HEK293T (cell line): ENCODE measurements at regions not wholly inside any gene's neighbourhood (a gene's known extent, or its start where the extent isn't known, plus 50 kb on each side); places are given as distances from the start of the nearest gene placed in this dataset.

ENCODE experiments used
- ARNT ChIP-seq: fragments of 450-650 bp; IDR thresholded peaks from 2 replicates; pipeline ENCODE4 v1.6.1; 2017; ENCODE audit warnings: mild to moderate bottlenecking
- ELF4 ChIP-seq: fragments of 450-650 bp; IDR thresholded peaks from 2 replicates; pipeline ENCODE4 v1.6.1; 2017; ENCODE audit warnings: antibody characterized with exemption
- HDGF ChIP-seq: fragments of 450-650 bp; IDR thresholded peaks from 2 replicates; pipeline ENCODE4 v1.6.1; 2017; ENCODE audit warnings: antibody characterized with exemption, borderline replicate concordance
- L3MBTL2 ChIP-seq: fragments of 450-650 bp; conservative IDR thresholded peaks from 2 replicates; pipeline ENCODE4 v1.6.1; 2016; ENCODE audit warnings: mild to moderate bottlenecking
- SUZ12 ChIP-seq: fragments of 450-650 bp; IDR thresholded peaks from 2 replicates; pipeline ENCODE4 v1.6.1; 2016; ENCODE audit warnings: mild to moderate bottlenecking

DNA sequence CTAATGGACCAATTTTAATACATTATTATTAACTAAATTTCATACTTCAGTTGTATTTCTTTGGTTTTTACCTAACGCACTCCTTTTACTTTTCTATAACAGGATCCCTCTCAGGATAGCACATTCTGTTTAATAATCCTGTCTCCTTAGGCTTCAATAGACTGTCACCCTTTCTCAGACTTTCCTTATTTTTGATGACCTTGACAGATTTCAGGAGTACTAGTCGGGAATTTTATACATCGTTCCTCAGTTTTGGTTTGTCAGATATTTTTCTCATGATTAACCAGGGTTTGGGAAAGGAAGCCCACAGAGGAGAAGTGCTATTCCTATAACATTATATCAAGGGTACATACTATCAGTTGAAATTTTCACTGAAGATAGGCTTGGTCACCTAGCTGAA is 768.0 kb upstream of the GJE1 start:
- TF ChIP-seq HDGF: no peak
- no peak for TF ChIP-seq L3MBTL2
- no peak for TF ChIP-seq ELF4
- TF ChIP-seq ARNT: no peak
- no peak for TF ChIP-seq SUZ12
